Gastroesophageal sphincter (tissue), 3 donors: ENCODE measurements at regions not wholly inside any gene's neighbourhood (a gene's known extent, or its start where the extent isn't known, plus 50 kb on each side); places are given as distances from the start of the nearest gene placed in this dataset.

Experiments
- POLR2A ChIP-seq, 2 donors: fragments of 450-650 bp; IDR thresholded peaks; one replicate each; pipeline ENCODE4 v1.6.1; 2017; ENCODE audit warnings: antibody characterized with exemption in 2 of 2, mild to moderate bottlenecking in 2 of 2, moderate library complexity in 1 of 2
- TF ChIP-seq, protein P1 (sequence below), 4 experiments: fragments of 200-600 bp in 2 of 4; fragments of 450-650 bp in 2 of 4; sonication (generic) in 1 of 4; IDR thresholded peaks; one replicate each; pipeline ENCODE4 v1.5.1; 2017 to 2019; ENCODE audit warnings: antibody characterized with exemption in 4 of 4, mild to moderate bottlenecking in 2 of 4, moderate library complexity in 2 of 4

GRCh38 chr9:127554966-127555839 lies 56.9 kb upstream of the STXBP1 start:
- no peak for TF ChIP-seq POLR2A (IDR thresholded peaks at IDR 0.05)
- TF ChIP-seq, protein P1, sequence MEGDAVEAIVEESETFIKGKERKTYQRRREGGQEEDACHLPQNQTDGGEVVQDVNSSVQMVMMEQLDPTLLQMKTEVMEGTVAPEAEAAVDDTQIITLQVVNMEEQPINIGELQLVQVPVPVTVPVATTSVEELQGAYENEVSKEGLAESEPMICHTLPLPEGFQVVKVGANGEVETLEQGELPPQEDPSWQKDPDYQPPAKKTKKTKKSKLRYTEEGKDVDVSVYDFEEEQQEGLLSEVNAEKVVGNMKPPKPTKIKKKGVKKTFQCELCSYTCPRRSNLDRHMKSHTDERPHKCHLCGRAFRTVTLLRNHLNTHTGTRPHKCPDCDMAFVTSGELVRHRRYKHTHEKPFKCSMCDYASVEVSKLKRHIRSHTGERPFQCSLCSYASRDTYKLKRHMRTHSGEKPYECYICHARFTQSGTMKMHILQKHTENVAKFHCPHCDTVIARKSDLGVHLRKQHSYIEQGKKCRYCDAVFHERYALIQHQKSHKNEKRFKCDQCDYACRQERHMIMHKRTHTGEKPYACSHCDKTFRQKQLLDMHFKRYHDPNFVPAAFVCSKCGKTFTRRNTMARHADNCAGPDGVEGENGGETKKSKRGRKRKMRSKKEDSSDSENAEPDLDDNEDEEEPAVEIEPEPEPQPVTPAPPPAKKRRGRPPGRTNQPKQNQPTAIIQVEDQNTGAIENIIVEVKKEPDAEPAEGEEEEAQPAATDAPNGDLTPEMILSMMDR (IDR thresholded peaks at IDR 0.05): no peak
